Common myeloid progenitor, CD34-positive (primary cell): ENCODE measurements at regions not wholly inside any gene's neighbourhood (a gene's known extent, or its start where the extent isn't known, plus 50 kb on each side); places are given as distances from the start of the nearest gene placed in this dataset.

Source experiments
- CTCF ChIA-PET: fragments of 350-600 bp; sonication (Branson Sonifier 250); formaldehyde crosslinking; loops from one replicate; lab custom pipeline; 2021; ENCODE audit warnings: antibody characterized with exemption; lab: Charles Lee
- POLR2A ChIA-PET: fragments of 350-600 bp; sonication (Branson Sonifier 250); formaldehyde crosslinking; loops from one replicate; lab custom pipeline; 2021; ENCODE audit warnings: antibody characterized with exemption; lab: Charles Lee
- DNase-seq, 3 donors: peaks; one replicate each; pipeline versions ENCODE4 v3.0.0 to v3.0.0-alpha.2; 2013
- H3K27ac ChIP-seq, 2 experiments: 1 replicate in 1 of 2; 2 replicates in 1 of 2; pipeline ENCODE4 v1.7.0; 2013; ENCODE audit warnings: inconsistent platforms in 2 of 2, low read length in 2 of 2, mild to moderate bottlenecking in 2 of 2, low read depth in 1 of 2, moderate library complexity in 1 of 2; ENCODE audit not compliant: severe bottlenecking in 2 of 2, insufficient read depth in 1 of 2, poor library complexity in 1 of 2
- H3K27me3 ChIP-seq, 5 experiments: replicated peaks in 2 of 5; 1 replicate in 3 of 5; 2 replicates in 2 of 5; pipeline versions ENCODE4 v1.6.1 to v1.7.0; 2013; ENCODE audit warnings: low read length in 4 of 5, mild to moderate bottlenecking in 2 of 5, moderate library complexity in 2 of 5, inconsistent platforms in 1 of 5; ENCODE audit not compliant: insufficient read depth in 5 of 5, control insufficient read depth in 4 of 5
- H3K36me3 ChIP-seq, 4 experiments: 1 replicate in 2 of 4; 2 replicates in 2 of 4; pipeline versions ENCODE4 v1.6.1 to v1.7.0; 2013; ENCODE audit warnings: low read length in 3 of 4, control low read depth in 1 of 4, mild to moderate bottlenecking in 1 of 4; ENCODE audit not compliant: control insufficient read depth in 4 of 4, insufficient read depth in 4 of 4
- H3K4me1 ChIP-seq, 4 experiments: 1 replicate in 3 of 4; 2 replicates in 1 of 4; pipeline versions ENCODE4 v1.6.1 to v1.7.1; 2013; ENCODE audit warnings: low read length in 3 of 4, mild to moderate bottlenecking in 3 of 4, control low read depth in 1 of 4, inconsistent platforms in 1 of 4, moderate library complexity in 1 of 4; ENCODE audit not compliant: control insufficient read depth in 4 of 4, insufficient read depth in 4 of 4; ENCODE audit errors: control extremely low read depth in 1 of 4
- H3K4me3 ChIP-seq, 7 experiments: 1 replicate in 4 of 7; 2 replicates in 3 of 7; pipeline versions ENCODE4 v1.5.1 to v1.7.0; 2013; ENCODE audit warnings: mild to moderate bottlenecking in 7 of 7, low read length in 6 of 7, moderate library complexity in 6 of 7, inconsistent platforms in 2 of 7, low read depth in 2 of 7, control low read depth in 1 of 7; ENCODE audit not compliant: insufficient read depth in 4 of 7, control insufficient read depth in 1 of 7; ENCODE audit errors: extremely low read depth in 1 of 7
- H3K9me3 ChIP-seq, 5 experiments: 1 replicate in 4 of 5; 2 replicates in 1 of 5; pipeline versions ENCODE4 v1.6.1 to v1.7.1; 2013; ENCODE audit warnings: low read length in 4 of 5, mild to moderate bottlenecking in 2 of 5, inconsistent platforms in 1 of 5, low read depth in 1 of 5, moderate library complexity in 1 of 5; ENCODE audit not compliant: control insufficient read depth in 4 of 5, insufficient read depth in 2 of 5; ENCODE audit errors: control extremely low read depth in 1 of 5
- WGBS: methylation state at CpG from one replicate; pipeline ENCODE4 v1.1.5; 2013; ENCODE audit not compliant: insufficient coverage; 5-methylcytosine and 5-hydroxymethylcytosine counted together

DNA sequence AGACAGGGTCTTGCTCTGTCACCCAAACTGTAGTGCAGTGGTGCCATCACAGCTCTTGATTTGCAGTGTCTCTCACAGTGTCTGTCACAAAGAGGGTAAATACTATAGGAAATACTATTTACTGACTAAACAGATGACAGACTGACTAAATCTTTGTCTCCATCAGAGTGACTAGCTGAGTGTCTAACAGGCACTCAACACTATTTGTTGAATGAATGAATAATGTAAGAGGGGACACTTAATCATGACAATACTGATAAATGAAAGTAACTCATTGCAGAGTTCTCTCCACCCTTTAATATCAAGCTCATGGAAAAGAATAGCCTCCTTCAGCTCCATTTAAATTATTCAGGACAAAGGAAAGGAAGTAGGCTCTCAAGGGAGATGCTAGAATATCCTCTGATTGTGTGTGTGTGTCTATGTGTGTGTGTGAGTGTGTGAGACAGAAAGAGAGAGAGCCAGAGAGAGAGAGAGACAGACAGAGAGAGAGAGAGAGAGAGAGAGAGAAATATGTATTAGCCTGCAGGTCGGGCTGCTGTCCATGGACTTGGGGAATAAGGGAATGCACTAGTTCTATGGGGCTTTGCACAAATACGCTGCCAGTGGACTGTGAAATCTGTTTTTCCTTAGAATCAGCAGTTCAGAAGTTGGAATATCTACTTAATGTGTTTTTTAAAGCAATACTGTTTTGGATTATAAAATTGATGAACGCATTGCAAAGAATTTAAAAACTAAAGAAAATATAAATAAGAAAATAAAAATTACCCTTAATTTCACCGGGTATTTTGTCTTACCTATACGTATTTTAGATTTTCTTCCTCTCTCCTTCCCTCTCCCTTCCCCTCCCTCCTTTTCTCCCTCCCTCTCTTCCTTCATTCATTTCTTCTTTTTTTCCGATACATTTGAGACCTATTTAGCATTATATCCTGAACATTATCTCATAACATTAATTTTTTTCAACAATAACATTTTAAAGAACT, 132.9 kb upstream of the LRIG1 start:
- Histone ChIP-seq H3K27ac (no peak overlapping the region), H3K9me3 (no peaks in the 10 kb centered on the region), H3K27me3 (no peaks in the 10 kb centered on the region), H3K4me3 (no peak overlapping the region), H3K4me1 (no peaks in the 10 kb centered on the region), H3K36me3 (no peaks in the 10 kb centered on the region)
- CTCF ChIA-PET = no interaction called here
- 78% methylated on average over 4 of the region's 6 CpGs for WGBS
- DNase-seq = no peak
- POLR2A ChIA-PET = no interaction called here

DNA sequence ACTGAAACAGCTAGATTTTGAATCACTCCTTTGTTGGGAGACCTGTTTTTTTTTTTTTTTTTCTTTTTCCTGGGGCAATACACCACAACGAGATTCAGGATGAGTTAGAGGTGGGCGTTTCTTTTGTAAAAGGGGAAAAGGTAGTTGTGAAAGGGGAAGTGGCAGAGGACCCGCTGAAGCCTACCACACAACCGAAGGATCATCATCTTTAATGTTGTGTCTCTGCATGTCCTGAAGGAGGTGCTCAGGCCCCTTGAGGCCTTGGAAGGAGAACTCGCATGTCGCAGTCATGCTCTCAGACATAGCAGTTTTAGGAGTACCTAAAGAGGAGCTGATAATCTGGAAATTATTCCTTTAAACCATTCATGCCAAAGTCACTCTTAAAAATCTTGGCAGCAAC, 137.9 kb upstream of the LRIG1 start:
- no peaks in the 10 kb centered on the region for H3K27me3 ChIP-seq
- H3K9me3 ChIP-seq = no peaks in the 10 kb centered on the region
- WGBS = 85% methylated on average over 2 of the region's 6 CpGs
- H3K36me3 ChIP-seq = no peaks in the 10 kb centered on the region
- no peaks in the 10 kb centered on the region for H3K4me1 ChIP-seq
- CTCF ChIA-PET = no interaction called here
- H3K4me3 ChIP-seq = no peak overlapping the region
- POLR2A ChIA-PET = interaction anchor here (0.6 kb wide), 1 partner anchor 282 kb away, joined by 4 read pairs; no protein-coding TSS in a partner anchor
- peak in 2 of 3 donors; percentile 1 to 12 for DNase-seq
- H3K27ac ChIP-seq = no peak overlapping the region

- H3K27ac ChIP-seq = no peak overlapping the region
- peaks cover 0 to 2% (median 0%) of the 10 kb centered on the region in 5 experiments for H3K9me3 ChIP-seq
- CTCF ChIA-PET = no interaction called here
- no peaks in the 10 kb centered on the region for H3K27me3 ChIP-seq
- no peak overlapping the region for H3K4me3 ChIP-seq
- DNase-seq = no peak
- no peaks in the 10 kb centered on the region for H3K4me1 ChIP-seq
- WGBS = 90% methylated on average over 2 of the region's 3 CpGs
- POLR2A ChIA-PET = no interaction called here
- H3K36me3 ChIP-seq = no peaks in the 10 kb centered on the region
These were observed 139.1 kb upstream of the LRIG1 start for GRCh38 chr3:66639809-66640356.

DNA sequence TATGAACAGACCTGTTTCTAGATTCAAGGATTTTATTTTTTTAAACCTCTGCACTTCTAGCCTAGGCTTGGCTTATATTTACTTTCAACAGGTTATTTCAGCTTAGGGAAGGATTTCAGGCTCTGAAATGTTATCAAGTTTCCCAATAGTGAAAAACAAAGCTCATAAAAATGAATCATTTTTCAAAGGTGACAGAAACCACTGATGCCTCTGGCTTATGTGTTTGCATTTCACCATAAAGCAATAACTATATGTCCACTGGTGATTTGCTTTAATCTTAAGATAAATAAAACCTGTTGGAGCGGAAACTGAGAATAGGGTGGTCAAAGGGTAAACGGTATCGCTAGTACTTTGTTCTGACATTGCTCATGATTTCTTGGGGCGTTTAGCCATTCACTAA, 141.2 kb upstream of the LRIG1 start:
- H3K36me3 ChIP-seq = no peaks in the 10 kb centered on the region
- H3K27me3 ChIP-seq = no peaks in the 10 kb centered on the region
- peaks cover 0 to 2% (median 0%) of the 10 kb centered on the region in 5 experiments for H3K9me3 ChIP-seq
- ChIA-PET POLR2A (no interaction called here), CTCF (interaction anchor here (1.1 kb wide), 1 partner anchor 180 kb away, joined by 3 read pairs; no protein-coding TSS in a partner anchor)
- no peak for DNase-seq
- 100% methylated on average over 1 of the region's 4 CpGs for WGBS
- no peaks in the 10 kb centered on the region for H3K4me1 ChIP-seq
- H3K27ac ChIP-seq = no peak overlapping the region
- no peak overlapping the region for H3K4me3 ChIP-seq

DNA sequence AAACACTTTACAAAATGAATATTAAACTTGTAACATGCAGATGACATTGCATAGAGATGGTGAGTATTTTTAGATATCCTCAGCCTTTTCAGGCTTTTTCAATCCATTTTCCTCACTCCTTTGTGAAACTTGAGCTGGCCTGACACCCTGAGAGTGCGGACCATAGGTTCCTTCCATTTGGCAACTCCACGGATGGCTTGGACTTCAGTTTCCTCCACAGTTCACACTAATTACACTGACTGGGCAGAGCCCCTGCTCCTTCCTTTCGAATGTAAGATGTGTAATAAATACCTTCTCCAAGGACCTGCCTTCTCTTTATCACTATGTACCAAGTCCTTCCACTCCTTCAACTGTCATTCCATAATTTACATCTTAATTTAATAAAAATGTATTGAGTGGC, 141.7 kb upstream of the LRIG1 start:
- no peak overlapping the region for H3K4me3 ChIP-seq
- ChIA-PET CTCF (interaction anchor here (1.1 kb wide), 1 partner anchor 180 kb away, joined by 3 read pairs; no protein-coding TSS in a partner anchor), POLR2A (no interaction called here)
- 90% methylated on average over 2 of the region's 3 CpGs for WGBS
- no peak overlapping the region for H3K27ac ChIP-seq
- H3K36me3 ChIP-seq = no peaks in the 10 kb centered on the region
- peaks cover 0 to 2% (median 0%) of the 10 kb centered on the region in 5 experiments for H3K9me3 ChIP-seq
- no peaks in the 10 kb centered on the region for H3K4me1 ChIP-seq
- H3K27me3 ChIP-seq = no peaks in the 10 kb centered on the region
- no peak for DNase-seq

- Histone ChIP-seq H3K36me3 (no peaks in the 10 kb centered on the region), H3K27me3 (peaks cover 0 to 2% (median 0%) of the 10 kb centered on the region in 5 experiments), H3K27ac (no peak overlapping the region), H3K4me3 (no peak overlapping the region), H3K4me1 (no peaks in the 10 kb centered on the region), H3K9me3 (peaks cover 0 to 2% (median 0%) of the 10 kb centered on the region in 5 experiments)
- no peak for DNase-seq
- CTCF ChIA-PET = no interaction called here
- POLR2A ChIA-PET = no interaction called here
These were observed 143.7 kb upstream of the LRIG1 start for GRCh38 chr3:66644549-66644948.

DNA sequence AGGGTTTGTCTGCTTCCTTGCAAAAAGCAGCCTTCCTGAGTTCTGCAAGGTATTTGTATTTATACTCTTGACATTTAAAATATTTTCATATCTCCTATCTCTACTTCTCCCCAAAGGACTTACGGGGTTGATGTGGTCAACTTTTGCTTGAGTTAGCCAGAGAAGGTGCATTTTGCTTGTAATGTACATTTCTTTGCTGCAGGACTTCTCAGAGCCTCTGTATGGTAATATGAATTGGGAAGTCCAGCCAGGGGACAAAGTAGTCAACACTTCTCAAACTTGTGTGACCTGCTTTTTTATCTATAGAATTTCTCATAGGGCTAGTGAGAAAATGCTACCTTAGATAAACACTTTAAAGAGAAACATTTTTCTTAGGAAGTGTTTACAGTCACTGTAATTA, 148.2 kb upstream of the LRIG1 start:
- CTCF ChIA-PET = no interaction called here
- H3K36me3 ChIP-seq = no peaks in the 10 kb centered on the region

More for the DNA sequence above, 148.2 kb upstream of the LRIG1 start:
- Histone ChIP-seq H3K9me3 (peaks cover 0 to 2% (median 0%) of the 10 kb centered on the region in 5 experiments), H3K27me3 (peaks cover 0 to 2% (median 0%) of the 10 kb centered on the region in 5 experiments), H3K4me3 (no peak overlapping the region), H3K27ac (no peak overlapping the region), H3K4me1 (no peaks in the 10 kb centered on the region)
- WGBS = no CpG with 5 or more reads among the region's 1 CpG
- DNase-seq = no peak
- POLR2A ChIA-PET = no interaction called here
